SK-N-SH treated with all-trans-retinoic acid at 6 μM for 48 hours (cell line): ENCODE measurements at regions not wholly inside any gene's neighbourhood (a gene's known extent, or its start where the extent isn't known, plus 50 kb on each side); places are given as distances from the start of the nearest gene placed in this dataset.

ENCODE experiments used
- ARNTL ChIP-seq: fragments of 450-650 bp; formaldehyde crosslinking; IDR thresholded peaks from 2 replicates; pipeline ENCODE4 v1.5.0; 2020; ENCODE audit warnings: low read depth, mild to moderate bottlenecking, moderate library complexity, borderline replicate concordance
- CSDC2 ChIP-seq: fragments of 250-450 bp; sonication (Bioruptor Pico); IDR thresholded peaks from 2 replicates; pipeline ENCODE4 v1.5.0; 2020; ENCODE audit warnings: mild to moderate bottlenecking, moderate library complexity
- OSR1 ChIP-seq: fragments of 250-450 bp; sonication (Bioruptor Pico); IDR thresholded peaks from 2 replicates; pipeline ENCODE4 v1.8.0; 2022; ENCODE audit warnings: moderate library complexity, mild to moderate bottlenecking, inconsistent platforms
- PPARA ChIP-seq: fragments of 250-450 bp; sonication (Bioruptor Pico); IDR thresholded peaks from 2 replicates; pipeline ENCODE4 v1.5.0; 2020; ENCODE audit warnings: mild to moderate bottlenecking, borderline replicate concordance
- TCF4 ChIP-seq: fragments of 250-450 bp; sonication (Bioruptor Pico); IDR thresholded peaks from 2 replicates; pipeline ENCODE4 v1.8.0; 2021; ENCODE audit warnings: mild to moderate bottlenecking, moderate library complexity, borderline replicate concordance
- ZC3H10 ChIP-seq: fragments of 250-450 bp; sonication (Bioruptor Pico); IDR thresholded peaks from 2 replicates; pipeline ENCODE4 v1.5.1; 2021; ENCODE audit warnings: mild to moderate bottlenecking, moderate library complexity
- TF ChIP-seq, protein P1 (sequence below): fragments of 250-450 bp; sonication (Bioruptor Pico); IDR thresholded peaks from 2 replicates; pipeline ENCODE4 v1.8.0; 2020; ENCODE audit warnings: mild to moderate bottlenecking, moderate library complexity, borderline replicate concordance

- no peak for TF ChIP-seq PPARA
- TF ChIP-seq ZC3H10 (CRISPR knock-in tag), result no peak
- no peak for TF ChIP-seq CSDC2 (CRISPR knock-in tag)
- TF ChIP-seq OSR1 (CRISPR knock-in tag), result no peak
- no peak for TF ChIP-seq TCF4 (CRISPR knock-in tag)
- TF ChIP-seq, protein P1, sequence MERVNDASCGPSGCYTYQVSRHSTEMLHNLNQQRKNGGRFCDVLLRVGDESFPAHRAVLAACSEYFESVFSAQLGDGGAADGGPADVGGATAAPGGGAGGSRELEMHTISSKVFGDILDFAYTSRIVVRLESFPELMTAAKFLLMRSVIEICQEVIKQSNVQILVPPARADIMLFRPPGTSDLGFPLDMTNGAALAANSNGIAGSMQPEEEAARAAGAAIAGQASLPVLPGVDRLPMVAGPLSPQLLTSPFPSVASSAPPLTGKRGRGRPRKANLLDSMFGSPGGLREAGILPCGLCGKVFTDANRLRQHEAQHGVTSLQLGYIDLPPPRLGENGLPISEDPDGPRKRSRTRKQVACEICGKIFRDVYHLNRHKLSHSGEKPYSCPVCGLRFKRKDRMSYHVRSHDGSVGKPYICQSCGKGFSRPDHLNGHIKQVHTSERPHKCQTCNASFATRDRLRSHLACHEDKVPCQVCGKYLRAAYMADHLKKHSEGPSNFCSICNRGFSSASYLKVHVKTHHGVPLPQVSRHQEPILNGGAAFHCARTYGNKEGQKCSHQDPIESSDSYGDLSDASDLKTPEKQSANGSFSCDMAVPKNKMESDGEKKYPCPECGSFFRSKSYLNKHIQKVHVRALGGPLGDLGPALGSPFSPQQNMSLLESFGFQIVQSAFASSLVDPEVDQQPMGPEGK (CRISPR knock-in tag), result no peak
- TF ChIP-seq ARNTL (CRISPR knock-in tag), result no peak
Measured at GRCh38 chr11:104803776-104804175, 94.5 kb downstream of the CASP12 start.
